Prostate gland (tissue), 2 donors: ENCODE measurements at regions not wholly inside any gene's neighbourhood (a gene's known extent, or its start where the extent isn't known, plus 50 kb on each side); places are given as distances from the start of the nearest gene placed in this dataset.

Experiments
- POLR2A ChIP-seq: fragments of 450-650 bp; IDR thresholded peaks from one replicate; pipeline ENCODE4 v1.6.1; 2016; ENCODE audit warnings: antibody characterized with exemption, mild to moderate bottlenecking
- TF ChIP-seq, protein P1 (sequence below), 4 experiments: fragments of 200-600 bp in 2 of 4; fragments of 450-650 bp in 2 of 4; sonication (generic) in 2 of 4; IDR thresholded peaks; 1 replicate in 3 of 4; 2 replicates in 1 of 4; pipeline ENCODE4 v1.5.1; 2016 to 2019; ENCODE audit warnings: antibody characterized with exemption in 4 of 4, mild to moderate bottlenecking in 2 of 4, moderate library complexity in 2 of 4

DNA sequence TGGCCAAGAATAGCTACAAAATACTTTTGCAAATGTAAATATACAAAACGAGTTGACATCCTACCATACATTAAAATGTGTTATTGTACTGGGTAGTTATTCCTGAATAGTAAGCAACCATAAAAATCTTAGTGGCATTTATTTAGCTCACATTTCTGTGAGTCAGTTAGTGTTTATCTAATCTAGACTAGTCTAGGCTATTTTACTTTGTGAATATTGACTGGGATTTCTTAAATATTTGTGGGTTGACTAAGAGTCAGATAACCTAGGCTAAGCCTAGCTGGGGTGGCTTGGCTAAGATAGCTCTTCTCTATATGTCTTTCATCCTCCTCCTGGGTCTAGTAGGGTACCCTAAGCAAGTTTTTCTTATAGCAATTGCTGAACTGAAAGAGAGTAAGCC is 543.8 kb upstream of the DIAPH2 start:
- TF ChIP-seq, protein P1, sequence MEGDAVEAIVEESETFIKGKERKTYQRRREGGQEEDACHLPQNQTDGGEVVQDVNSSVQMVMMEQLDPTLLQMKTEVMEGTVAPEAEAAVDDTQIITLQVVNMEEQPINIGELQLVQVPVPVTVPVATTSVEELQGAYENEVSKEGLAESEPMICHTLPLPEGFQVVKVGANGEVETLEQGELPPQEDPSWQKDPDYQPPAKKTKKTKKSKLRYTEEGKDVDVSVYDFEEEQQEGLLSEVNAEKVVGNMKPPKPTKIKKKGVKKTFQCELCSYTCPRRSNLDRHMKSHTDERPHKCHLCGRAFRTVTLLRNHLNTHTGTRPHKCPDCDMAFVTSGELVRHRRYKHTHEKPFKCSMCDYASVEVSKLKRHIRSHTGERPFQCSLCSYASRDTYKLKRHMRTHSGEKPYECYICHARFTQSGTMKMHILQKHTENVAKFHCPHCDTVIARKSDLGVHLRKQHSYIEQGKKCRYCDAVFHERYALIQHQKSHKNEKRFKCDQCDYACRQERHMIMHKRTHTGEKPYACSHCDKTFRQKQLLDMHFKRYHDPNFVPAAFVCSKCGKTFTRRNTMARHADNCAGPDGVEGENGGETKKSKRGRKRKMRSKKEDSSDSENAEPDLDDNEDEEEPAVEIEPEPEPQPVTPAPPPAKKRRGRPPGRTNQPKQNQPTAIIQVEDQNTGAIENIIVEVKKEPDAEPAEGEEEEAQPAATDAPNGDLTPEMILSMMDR (IDR thresholded peaks at IDR 0.05): no peak
- no peak for TF ChIP-seq POLR2A
